ENCODE measurements at regions not wholly inside any gene's neighbourhood (a gene's known extent, or its start where the extent isn't known, plus 50 kb on each side); places are given as distances from the start of the nearest gene placed in this dataset.

DNA sequence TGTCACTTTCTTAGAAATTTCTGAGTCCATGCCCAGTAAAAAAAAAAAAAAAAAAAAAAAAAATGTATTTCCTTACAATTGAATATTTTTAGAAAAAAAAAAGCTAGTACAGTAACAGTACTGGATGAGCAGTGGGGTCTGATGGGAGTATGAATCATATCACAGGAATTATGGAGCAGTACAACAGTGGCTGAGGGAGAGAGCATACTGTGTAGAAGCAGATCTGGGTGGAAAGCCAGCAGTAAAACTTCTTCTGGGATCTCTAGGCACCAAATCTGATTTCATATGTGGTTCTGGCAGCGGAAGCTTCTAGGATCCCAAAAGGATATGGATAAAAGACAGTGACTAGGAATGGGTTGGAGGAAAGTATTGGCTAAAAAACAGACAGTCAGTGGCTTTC lies 414.9 kb upstream of the FSHR start:
- DNase-seq (ENCODE audit: low spot score) = no peak
- intact Hi-C loops (cut with DNase I) = no loop called here

DNA sequence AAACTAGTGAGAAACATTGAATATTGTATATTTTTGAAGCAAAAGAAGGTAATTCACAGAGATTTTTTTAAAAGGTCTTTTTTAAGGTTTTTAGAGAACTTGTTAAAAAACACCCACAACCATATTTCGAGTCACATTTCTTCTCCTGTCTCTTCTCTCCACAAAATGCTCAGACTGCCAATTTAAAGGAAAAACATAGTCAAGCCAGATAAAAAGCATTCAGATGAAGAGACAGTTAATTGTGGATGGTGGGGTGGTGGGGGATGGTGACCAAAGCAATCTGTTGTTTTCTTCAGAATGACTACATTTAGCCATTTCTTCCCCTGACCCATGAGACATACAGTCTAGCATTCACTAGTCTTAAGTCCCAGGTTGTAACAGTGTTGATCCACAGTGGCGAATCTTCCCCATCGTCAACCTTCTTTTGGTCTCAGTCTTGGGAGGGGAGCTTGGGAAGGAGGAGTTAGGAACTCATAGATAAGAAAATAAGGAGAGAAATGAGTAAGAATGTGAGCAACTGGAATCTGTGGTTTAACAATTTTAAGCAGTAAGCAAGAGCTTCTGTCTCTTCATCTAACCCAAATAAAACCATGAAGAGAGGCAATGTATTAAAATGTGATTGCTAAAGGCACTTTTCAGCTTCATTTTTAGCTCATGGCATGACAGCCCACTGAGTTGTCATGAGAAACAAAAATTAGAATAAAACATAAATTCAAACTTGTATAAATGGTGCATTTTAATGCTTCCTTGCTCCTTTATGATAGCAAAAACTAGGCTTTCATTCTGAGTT lies 413.7 kb upstream of the FSHR start:
- DNase-seq (ENCODE audit: low spot score) = no peak
- intact Hi-C loops (cut with DNase I) = no loop called here

DNA sequence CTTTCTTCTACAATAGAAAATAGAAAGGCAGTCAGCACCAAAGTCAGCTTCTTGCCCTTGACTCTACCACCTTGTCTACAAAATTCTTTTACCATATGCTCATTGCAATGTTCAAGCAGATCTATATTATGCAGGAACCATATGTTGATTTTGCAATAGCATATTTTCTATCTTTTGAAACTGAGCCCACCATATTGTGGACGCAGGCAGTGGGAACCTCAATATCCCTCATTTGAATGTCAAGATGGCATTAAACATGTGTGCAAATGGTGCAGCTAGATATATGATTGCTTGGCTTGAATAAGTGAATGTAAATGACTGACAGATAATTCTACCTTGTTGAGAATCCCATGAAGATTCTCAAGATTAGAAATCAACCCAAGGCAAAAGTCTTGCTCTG lies 412.7 kb upstream of the FSHR start:
- DNase-seq (ENCODE audit: low spot score) = no peak
- intact Hi-C loops (cut with DNase I) = no loop called here

DNA sequence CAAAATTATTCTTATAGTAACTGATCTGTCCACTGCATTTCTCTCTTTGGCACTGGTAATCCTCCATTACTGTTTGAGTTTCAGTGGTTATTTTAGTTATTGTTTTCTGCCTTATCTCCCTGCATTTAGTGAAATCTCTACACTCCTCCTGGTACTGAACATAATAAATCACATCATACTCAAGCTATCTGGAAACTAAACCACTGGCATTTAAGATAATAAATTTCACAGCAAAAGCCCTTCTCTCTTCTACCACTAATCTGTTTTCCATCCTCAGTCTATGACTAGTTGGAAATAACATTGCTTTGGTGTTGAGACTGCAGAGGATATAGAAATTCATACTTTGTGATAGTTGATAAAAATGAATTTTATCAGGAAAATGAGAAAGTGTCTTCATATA lies 399.3 kb upstream of the FSHR start:
- no peak for DNase-seq (ENCODE audit: low spot score)
- intact Hi-C loops (cut with DNase I) = no loop called here

DNA sequence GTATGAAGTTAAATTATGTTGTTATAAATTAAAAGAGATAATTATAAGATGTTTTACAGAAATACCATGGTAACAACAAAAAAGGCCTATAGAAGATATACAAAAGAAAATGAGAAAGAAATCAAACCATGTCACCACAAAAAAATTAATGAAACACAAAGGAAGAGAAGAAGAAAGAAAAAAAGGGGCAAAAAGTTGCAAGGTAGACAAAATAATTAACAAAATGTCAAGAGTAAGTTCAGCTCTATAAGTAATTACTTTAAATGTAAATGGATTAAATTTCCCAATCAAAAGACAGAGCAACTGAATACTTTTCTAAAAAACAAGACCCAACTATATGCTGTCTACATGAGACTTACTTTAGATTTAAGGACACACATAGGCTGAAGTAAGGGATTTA lies 378.4 kb upstream of the FSHR start:
- intact Hi-C loops (cut with DNase I) = no loop called here
- DNase-seq (ENCODE audit: low spot score) = no peak

DNA sequence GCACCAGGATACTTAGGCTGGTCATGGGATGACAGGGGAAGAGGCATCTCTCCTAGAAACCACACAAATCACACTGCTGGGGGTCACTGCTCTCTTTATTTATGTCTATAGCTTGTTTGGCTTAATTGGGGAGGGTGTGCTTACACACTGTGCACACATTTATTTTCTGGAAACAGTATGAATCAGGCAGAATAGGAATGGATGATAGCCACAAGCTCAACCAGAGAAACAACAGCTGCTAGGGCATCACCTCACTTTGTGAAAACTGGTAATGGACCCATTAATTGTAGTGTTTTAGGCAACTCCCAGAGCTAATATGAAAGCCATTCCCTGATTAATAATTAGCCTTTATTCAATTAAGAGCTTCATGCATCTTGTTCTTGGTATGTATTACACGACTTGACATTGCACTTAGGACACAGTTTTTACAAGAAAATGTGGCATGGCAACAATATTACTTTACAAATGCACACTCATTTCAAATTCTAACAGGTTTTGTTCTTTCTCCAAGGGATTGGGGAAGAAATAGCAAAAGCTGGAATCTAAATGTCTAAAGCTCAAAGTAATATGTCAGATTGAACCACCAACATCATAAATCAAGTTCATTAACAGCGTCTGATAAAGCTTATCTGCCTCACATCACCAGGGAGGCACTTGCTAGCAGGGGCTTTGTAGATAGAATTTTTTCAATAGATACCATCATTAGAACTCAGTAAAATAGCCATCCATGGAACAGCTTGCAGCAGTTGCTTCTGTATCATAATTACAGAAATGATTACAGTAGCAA lies 361.9 kb upstream of the FSHR start:
- intact Hi-C loops (cut with DNase I) = no loop called here
- no peak for DNase-seq (ENCODE audit: low spot score)

DNA sequence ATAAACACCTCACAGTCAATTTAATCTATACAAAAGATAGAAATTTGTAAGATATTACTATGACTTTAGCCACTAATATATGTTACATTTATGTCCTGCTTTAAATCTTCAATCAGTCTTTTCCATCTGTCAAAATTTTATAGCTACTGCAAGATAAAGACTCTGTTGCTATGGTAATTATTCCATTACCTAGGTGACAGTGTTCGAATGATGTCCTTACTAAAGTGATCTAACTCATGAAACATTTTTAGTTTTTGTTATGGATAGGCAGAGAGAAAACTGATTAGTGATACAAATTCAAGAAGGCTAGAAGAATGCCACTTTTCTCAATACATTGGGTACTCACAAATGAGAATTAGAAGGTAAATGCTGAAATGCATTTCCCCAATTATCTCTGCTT lies 359.9 kb upstream of the FSHR start:
- no peak for DNase-seq (ENCODE audit: low spot score)
- intact Hi-C loops (cut with DNase I) = no loop called here

DNA sequence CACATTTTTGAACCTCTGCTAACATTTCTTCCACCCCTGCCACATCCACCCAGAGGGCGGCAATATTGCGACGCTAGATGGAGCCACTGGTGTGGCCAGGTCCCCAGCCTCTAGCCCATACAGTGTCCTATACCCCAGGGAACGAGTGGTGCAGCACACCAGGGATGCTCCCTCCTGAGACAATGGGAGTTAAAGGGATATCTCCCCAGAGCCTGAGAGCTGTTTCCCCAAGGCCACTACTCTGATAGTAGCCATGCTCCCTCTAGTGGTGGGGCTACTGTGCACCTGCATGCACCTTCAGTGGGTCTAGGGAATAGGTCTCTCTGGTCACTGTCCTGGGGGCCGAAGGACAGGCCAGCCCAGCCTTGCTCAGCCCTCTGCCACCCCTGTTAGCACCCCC lies 336.4 kb upstream of the FSHR start:
- no peak for DNase-seq (ENCODE audit: low spot score)
- intact Hi-C loops (cut with DNase I) = no loop called here

DNA sequence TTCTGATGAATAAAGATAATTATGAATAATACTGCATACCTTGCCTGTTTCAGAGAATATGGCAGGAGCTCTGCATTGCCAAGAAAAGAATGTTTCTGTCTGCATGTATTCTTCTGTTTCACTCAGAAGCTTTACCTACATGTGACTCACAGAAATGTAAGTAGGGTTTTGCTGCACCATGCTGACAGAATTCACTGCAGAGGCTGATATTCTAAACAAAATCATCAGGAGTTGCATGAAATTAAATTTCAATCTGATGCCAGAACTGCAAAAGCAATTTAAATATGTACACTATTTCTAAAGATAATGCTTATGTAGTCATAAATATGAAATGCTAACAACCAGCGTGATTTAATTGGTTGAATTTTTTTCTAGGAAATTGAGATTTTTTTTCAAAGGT lies 332.8 kb upstream of the FSHR start:
- intact Hi-C loops (cut with DNase I) = no loop called here
- DNase-seq (ENCODE audit: low spot score) = no peak

DNA sequence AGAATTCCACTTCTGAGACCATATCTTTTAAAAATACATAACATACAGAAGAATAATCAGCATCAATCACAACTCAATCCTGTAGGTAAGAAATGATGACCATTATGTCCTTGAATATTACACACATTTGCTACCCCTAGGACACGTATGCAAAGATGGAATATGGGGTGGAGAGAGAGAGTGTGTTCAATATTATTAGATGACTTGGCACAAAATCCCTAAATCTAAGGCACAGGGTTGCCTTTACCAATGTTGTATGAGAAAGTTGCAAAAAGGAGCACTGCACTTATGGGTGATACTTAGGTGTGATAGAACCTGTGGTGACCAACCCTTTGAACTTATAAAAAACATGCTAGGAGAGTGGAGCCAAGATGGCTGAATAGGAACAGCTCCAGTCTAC lies 326.2 kb upstream of the FSHR start:
- intact Hi-C loops (cut with DNase I) = no loop called here
- no peak for DNase-seq (ENCODE audit: low spot score)

DNA sequence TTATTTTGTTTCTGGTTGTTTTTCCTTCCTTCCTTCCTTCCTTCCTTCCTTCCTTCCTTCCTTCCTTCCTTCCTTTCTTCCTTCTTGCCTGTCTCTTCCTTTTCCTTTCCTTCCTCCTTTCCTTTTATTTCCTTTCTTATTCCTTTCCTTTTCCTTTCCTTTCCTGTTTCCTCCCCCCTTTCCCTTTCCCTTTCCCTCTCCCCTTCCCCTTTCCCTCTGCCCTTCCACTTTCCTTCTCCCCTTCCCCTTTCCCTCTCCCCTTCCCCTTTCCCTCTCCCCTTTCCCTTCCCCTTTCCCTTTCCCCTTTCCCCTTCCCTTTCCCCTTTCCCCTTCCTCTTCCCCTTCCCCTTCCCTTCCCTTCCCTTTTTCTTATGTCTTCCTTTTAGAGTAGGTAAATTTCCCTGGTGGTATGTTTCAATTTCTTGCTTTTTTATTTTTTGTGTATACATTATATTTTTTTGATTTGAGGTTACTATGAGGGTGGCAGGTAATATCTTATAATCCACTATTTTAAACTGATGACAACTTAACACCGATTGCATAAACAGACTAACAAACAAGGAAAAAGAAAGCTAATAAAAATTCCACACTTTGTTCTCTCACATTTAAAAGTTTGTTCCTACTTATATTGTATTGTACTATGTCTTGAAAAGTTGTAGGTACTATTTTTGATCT lies 311.0 kb upstream of the FSHR start:
- intact Hi-C loops (cut with DNase I) = no loop called here
- no peak for DNase-seq (ENCODE audit: low spot score)

DNA sequence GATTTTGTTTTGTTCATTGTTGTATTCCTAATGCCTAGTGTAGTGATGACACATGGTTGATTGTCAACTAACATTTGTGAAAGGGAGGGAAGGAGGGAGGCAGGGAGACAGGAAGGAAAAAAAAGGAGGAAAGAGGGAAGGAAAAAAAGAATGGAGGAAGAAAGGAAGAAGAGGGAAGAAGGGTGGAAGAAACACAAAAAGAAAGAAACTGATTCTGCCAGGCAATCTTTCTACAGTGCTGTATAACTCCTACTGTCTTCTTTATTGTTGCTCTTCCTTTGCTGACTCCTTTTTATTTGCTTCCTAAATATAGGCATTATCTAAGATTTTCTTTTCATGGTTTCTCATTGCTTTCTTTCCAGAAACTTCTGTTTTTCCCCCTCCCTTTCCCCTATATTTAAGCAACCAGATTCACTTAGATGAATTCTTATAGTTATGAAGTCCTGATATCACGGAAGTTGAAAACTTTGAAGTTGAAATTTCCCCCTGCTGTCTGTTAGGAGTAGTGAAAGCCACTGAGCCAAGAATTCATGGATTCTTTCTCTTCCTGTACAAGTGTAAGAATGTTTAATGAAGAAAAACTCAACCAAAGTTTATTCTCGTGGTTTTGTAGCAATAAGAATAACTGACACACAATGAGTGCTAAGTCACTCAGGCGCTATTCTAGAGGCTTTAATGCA lies 305.1 kb upstream of the FSHR start:
- DNase-seq (ENCODE audit: low spot score) = no peak
- intact Hi-C loops (cut with DNase I) = no loop called here

DNA sequence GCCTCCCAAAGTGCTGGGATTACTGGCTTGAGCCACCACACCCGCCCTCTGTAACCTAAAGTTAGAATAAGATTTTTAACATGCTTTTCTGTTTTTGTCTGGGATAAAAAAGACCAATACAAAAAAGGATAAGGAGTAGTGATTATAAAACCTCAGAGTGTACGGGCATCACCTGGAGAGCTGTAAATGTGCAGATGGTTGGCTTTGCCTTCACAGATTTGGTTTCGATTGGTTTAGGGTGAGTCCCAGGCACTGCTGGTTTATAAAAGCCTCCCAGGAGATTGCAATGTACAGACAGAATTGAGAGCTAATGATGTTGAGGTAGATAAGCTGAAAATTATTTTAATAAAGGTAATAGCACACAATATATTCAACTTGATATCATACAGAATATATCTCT lies 289.7 kb upstream of the FSHR start:
- no peak for DNase-seq (ENCODE audit: low spot score)

DNA sequence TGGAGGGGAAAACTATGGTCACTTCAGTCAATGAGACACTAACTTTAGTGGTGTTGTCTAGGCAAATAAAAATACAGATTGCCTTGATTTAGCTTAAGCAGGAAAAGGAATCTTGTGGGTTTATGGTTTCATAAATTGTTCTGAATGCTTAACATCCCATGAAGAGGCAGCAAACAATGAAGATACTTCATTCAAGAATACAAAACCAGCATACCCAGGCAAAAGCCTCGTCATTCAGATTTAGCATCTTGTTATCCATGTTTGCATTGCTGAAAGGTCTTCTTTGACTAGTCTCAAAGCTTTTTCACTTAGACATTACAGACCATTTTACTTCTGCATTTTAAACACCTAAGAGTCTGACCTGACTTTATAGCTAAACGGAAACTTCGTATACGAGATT lies 272.7 kb upstream of the FSHR start:
- intact Hi-C loops (cut with DNase I) = no loop called here
- DNase-seq (ENCODE audit: low spot score) = no peak

More for the DNA sequence above, 289.7 kb upstream of the FSHR start:
- intact Hi-C loops (cut with DNase I) = no loop called here

DNA sequence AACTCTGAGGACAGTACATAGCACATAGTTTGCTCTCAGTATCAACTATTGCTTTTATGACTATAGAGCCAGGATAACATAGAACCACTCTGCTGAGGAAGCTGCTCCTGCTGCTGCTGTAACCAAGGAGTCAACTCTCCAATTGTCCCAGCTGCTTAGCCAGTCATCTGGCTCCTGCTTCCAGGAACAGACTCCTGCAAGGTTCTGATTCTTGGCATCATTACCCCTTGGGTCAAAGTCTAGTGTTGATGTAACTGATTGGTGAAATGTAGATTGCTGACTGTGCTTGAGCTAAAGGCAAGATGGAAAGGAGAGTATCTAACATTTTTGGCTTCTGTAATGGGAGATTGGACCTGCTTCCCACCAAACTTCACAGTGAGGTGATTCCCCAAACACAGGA lies 261.9 kb upstream of the FSHR start:
- intact Hi-C loops (cut with DNase I) = no loop called here
- DNase-seq (ENCODE audit: low spot score) = no peak

DNA sequence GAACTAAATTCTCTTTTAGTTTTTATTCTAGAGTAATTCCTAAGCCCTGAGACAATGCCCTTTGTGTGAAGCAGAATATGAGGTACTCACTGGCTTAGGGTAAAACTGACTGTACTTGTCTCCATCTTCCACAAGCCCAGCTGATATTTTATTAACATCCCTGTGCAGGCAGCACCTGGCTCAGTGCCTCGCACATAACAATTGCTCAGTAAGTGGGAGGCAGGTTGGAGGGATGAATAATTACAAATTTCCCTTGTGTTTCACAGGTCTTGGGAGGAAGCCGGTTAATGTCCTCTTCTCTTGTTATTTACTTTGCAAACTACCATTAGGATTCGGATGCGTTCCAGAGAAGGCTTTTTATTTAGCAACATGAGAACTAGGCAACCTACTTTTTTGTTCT lies 249.8 kb upstream of the FSHR start:
- intact Hi-C loops (cut with DNase I) = no loop called here
- DNase-seq (ENCODE audit: low spot score) = no peak

DNA sequence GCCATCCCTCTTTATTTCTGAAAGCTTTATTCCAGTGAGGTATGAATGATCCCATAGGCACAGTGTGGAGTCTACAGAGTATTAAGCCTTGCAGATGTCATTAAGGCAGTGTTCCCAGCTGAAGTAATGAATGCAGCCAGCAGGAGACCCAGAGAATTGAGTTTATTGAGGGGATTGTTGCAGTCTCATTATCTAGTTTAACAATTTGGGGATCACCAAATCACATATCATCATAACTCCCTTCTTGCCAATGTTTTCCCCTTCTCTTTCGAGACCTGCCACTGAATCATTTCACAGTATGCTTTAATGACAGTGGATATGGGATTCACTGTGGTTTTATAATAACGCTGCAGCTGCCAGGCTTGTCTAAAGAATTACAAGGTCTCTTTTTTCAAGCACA lies 249.3 kb upstream of the FSHR start:
- DNase-seq (ENCODE audit: low spot score) = no peak
- intact Hi-C loops (cut with DNase I) = no loop called here

DNA sequence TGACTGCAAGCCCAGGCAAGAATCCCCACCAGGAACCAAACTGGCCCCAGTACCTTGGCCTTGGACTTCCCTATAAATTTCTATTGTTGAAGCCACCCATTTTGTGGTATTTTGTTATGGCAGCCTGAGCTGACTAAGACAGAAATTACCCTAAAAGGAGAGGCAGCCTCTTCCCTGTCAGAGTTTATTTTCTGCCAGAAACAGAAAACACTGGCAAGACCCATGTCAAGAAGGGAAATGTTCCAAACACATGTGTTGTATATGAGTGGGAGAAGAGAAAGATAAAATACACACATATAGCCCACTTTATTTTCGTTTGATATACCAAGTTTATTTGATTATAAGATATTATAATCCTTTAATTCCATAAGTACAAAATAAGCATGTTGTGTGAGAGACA lies 225.1 kb upstream of the FSHR start:
- no peak for DNase-seq (ENCODE audit: low spot score)
- intact Hi-C loops (cut with DNase I) = no loop called here

DNA sequence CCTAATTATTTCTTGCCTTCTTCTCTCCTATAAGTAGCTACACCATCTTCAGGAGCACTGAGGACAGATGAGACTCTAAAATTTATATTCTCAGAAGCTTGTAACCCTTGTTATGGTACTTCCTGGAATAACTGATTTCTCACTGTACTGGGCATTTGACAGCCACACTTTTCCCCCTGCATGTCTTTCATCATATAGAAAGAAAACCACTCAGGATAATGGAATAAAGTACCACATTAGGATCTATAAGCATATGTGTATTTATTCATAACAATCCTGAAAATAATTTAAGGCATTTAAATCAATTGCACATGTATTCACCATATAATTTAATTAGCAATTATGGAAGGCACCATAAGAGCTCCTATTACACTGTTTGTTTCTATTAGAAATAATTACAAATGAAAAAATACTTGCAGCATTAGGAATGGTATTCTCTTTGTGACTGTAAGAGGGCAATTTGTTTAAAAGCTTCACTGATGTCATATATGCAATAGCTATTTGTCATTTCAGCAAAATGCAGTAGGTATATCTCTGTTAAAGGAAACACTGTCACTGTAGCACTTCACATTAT lies 216.9 kb upstream of the FSHR start:
- DNase-seq (ENCODE audit: low spot score) = no peak
- intact Hi-C loops (cut with DNase I) = no loop called here

DNA sequence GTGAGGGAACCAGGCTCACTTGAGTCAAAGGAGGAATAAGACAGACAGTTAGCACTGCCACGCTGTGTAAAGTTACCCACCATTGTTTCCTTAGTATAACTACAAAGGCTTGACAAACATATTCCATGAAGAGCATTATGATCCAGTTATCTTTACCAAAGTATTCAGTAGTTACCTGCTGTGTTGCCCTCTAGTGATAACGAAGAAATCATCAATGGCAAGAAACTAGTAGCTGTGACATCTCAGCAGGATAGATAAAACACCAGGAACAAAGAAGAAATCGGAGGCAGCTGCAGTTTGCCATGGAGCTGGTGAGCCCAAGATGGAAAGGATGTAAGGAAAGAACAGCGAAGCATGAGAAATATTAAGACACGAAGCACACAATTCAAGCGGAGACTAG lies 215.3 kb upstream of the FSHR start:
- intact Hi-C loops (cut with DNase I) = no loop called here
- DNase-seq (ENCODE audit: low spot score) = no peak

Measured in cardiac septum (tissue), 1 donor.